ENCODE measurements at regions not wholly inside any gene's neighbourhood (a gene's known extent, or its start where the extent isn't known, plus 50 kb on each side); places are given as distances from the start of the nearest gene placed in this dataset.

GRCh38 chr4:174036111-174036510, 247.4 kb downstream of the FBXO8 start:
- DNase-seq (ENCODE audit: low read depth) (no peak), FAIRE-seq (no peak)
- Histone ChIP-seq H3K36me3 (ENCODE audit: control insufficient read depth, insufficient read depth, low read length) (no peaks in the 10 kb centered on the region), H3K4me3 (ENCODE audit: low read depth, low read length) (no peak overlapping the region), H3K27me3 (ENCODE audit: control insufficient read depth, insufficient read depth, low read length) (no peaks in the 10 kb centered on the region)
- no peak for TF ChIP-seq CTCF (IDR thresholded peaks at IDR 0.05; ENCODE audit: insufficient read depth, low read length, severe bottlenecking)

GRCh38 chr4:174023641-174024040, 259.8 kb downstream of the FBXO8 start:
- no peak for TF ChIP-seq CTCF (IDR thresholded peaks at IDR 0.05; ENCODE audit: insufficient read depth, low read length, severe bottlenecking)
- DNase-seq (ENCODE audit: low read depth): peak; percentile 5
- Histone ChIP-seq H3K4me3 (ENCODE audit: low read depth, low read length) (no peak overlapping the region), H3K36me3 (ENCODE audit: control insufficient read depth, insufficient read depth, low read length) (no peaks in the 10 kb centered on the region), H3K27me3 (ENCODE audit: control insufficient read depth, insufficient read depth, low read length) (no peaks in the 10 kb centered on the region)
- no peak for FAIRE-seq

- DNase-seq (ENCODE audit: low read depth): no peak
- H3K4me3 ChIP-seq (ENCODE audit: low read depth, low read length): no peak overlapping the region
- no peak for FAIRE-seq
- no peak for TF ChIP-seq CTCF (IDR thresholded peaks at IDR 0.05; ENCODE audit: insufficient read depth, low read length, severe bottlenecking)
- H3K36me3 ChIP-seq (ENCODE audit: control insufficient read depth, insufficient read depth, low read length): no peaks in the 10 kb centered on the region
- H3K27me3 ChIP-seq (ENCODE audit: control insufficient read depth, insufficient read depth, low read length): no peaks in the 10 kb centered on the region
Measured at GRCh38 chr4:174018236-174018635, 265.2 kb downstream of the FBXO8 start.

- no peak for TF ChIP-seq CTCF (IDR thresholded peaks at IDR 0.05; ENCODE audit: insufficient read depth, low read length, severe bottlenecking)
- H3K4me3 ChIP-seq (ENCODE audit: low read depth, low read length): no peak overlapping the region
- DNase-seq (ENCODE audit: low read depth) (no peak), FAIRE-seq (no peak)
- H3K27me3 ChIP-seq (ENCODE audit: control insufficient read depth, insufficient read depth, low read length): no peaks in the 10 kb centered on the region
- no peaks in the 10 kb centered on the region for H3K36me3 ChIP-seq (ENCODE audit: control insufficient read depth, insufficient read depth, low read length)
Measured at GRCh38 chr4:174016251-174016650, 267.2 kb downstream of the FBXO8 start.

- DNase-seq (ENCODE audit: low read depth): no peak
- Histone ChIP-seq H3K27me3 (ENCODE audit: control insufficient read depth, insufficient read depth, low read length) (no peaks in the 10 kb centered on the region), H3K36me3 (ENCODE audit: control insufficient read depth, insufficient read depth, low read length) (no peaks in the 10 kb centered on the region), H3K4me3 (ENCODE audit: low read depth, low read length) (no peak overlapping the region)
- FAIRE-seq: no peak
- no peak for TF ChIP-seq CTCF (IDR thresholded peaks at IDR 0.05; ENCODE audit: insufficient read depth, low read length, severe bottlenecking)
Measured at GRCh38 chr4:174012886-174013259, 270.6 kb downstream of the FBXO8 start.

- Histone ChIP-seq H3K4me3 (ENCODE audit: low read depth, low read length) (no peak overlapping the region), H3K36me3 (ENCODE audit: control insufficient read depth, insufficient read depth, low read length) (no peaks in the 10 kb centered on the region), H3K27me3 (ENCODE audit: control insufficient read depth, insufficient read depth, low read length) (no peaks in the 10 kb centered on the region)
- no peak for DNase-seq (ENCODE audit: low read depth)
- FAIRE-seq: no peak
- no peak for TF ChIP-seq CTCF (IDR thresholded peaks at IDR 0.05; ENCODE audit: insufficient read depth, low read length, severe bottlenecking)
Measured at GRCh38 chr4:174012135-174012885, 271.2 kb downstream of the FBXO8 start.

Measured in bronchial epithelial cell (primary cell).